DOHH2 (cell line): ENCODE measurements at regions not wholly inside any gene's neighbourhood (a gene's known extent, or its start where the extent isn't known, plus 50 kb on each side); places are given as distances from the start of the nearest gene placed in this dataset.

Experiments
- H3F3A ChIP-seq: fragments of 200-600 bp; sonication (generic), shearing (Covaris generic); 2 replicates; pipeline ENCODE4 v1.6.0; 2016; ENCODE audit warnings: antibody characterized with exemption, mild to moderate bottlenecking; ENCODE audit not compliant: control insufficient read depth, insufficient read depth
- H3K27ac ChIP-seq: fragments of 200-600 bp; sonication (generic); 2 replicates; pipeline ENCODE4 v1.5.1; 2014; ENCODE audit warnings: low read depth, mild to moderate bottlenecking, low read length, moderate library complexity
- H3K27me3 ChIP-seq: fragments of 200-600 bp; sonication (generic); 2 replicates; pipeline ENCODE4 v1.6.1; 2014; ENCODE audit warnings: mild to moderate bottlenecking, low read length, mixed read lengths; ENCODE audit not compliant: control insufficient read depth
- H3K36me3 ChIP-seq: fragments of 200-600 bp; sonication (generic); 2 replicates; pipeline ENCODE4 v1.6.1; 2014; ENCODE audit warnings: mild to moderate bottlenecking, low read length, moderate library complexity, mixed read lengths; ENCODE audit not compliant: control insufficient read depth
- H3K4me1 ChIP-seq: fragments of 200-600 bp; sonication (generic); 2 replicates; pipeline ENCODE4 v1.6.1; 2014; ENCODE audit warnings: mild to moderate bottlenecking, low read length, mixed read lengths; ENCODE audit not compliant: control insufficient read depth
- H3K4me2 ChIP-seq: fragments of 200-600 bp; sonication (generic); 2 replicates; pipeline ENCODE4 v1.6.0; 2014; ENCODE audit warnings: mild to moderate bottlenecking, low read length, moderate library complexity
- H3K4me3 ChIP-seq: fragments of 200-600 bp; sonication (generic); 2 replicates; pipeline ENCODE4 v1.5.1; 2014; ENCODE audit warnings: mild to moderate bottlenecking, low read length, mixed read lengths
- H3K79me2 ChIP-seq: fragments of 200-600 bp; sonication (generic); 2 replicates; pipeline ENCODE4 v1.6.1; 2014; ENCODE audit warnings: mild to moderate bottlenecking, low read length, mixed read lengths; ENCODE audit not compliant: control insufficient read depth
- H3K9me2 ChIP-seq: fragments of 200-600 bp; sonication (generic); replicated peaks from 2 replicates; pipeline ENCODE4 v1.6.1; 2014; ENCODE audit warnings: mild to moderate bottlenecking, low read length, mixed read lengths; ENCODE audit not compliant: control insufficient read depth
- H3K9me3 ChIP-seq: fragments of 200-600 bp; sonication (generic); 2 replicates; pipeline ENCODE4 v1.6.1; 2014; ENCODE audit warnings: antibody characterized with exemption, low read length, mixed read lengths; ENCODE audit not compliant: control insufficient read depth, insufficient read depth
- H4K20me1 ChIP-seq: fragments of 200-600 bp; sonication (generic); 2 replicates; pipeline ENCODE4 v1.6.0; 2014; ENCODE audit warnings: low read depth, mild to moderate bottlenecking, antibody characterized with exemption, low read length, moderate library complexity; ENCODE audit not compliant: control insufficient read depth, insufficient read depth
- EZH2phosphoT487 ChIP-seq: fragments of 200-600 bp; sonication (generic); IDR thresholded peaks from 2 replicates; pipeline ENCODE4 v1.6.1; 2017; ENCODE audit warnings: borderline replicate concordance, mild to moderate bottlenecking, antibody characterized with exemption, low read length, moderate library complexity, mixed read lengths
- TF ChIP-seq, protein P1 (sequence below): fragments of 200-600 bp; sonication (generic); IDR thresholded peaks from one replicate; pipeline ENCODE4 v1.5.1; 2014; ENCODE audit warnings: antibody characterized with exemption, mild to moderate bottlenecking, low read depth, low read length; ENCODE audit not compliant: poor library complexity, severe bottlenecking

DNA sequence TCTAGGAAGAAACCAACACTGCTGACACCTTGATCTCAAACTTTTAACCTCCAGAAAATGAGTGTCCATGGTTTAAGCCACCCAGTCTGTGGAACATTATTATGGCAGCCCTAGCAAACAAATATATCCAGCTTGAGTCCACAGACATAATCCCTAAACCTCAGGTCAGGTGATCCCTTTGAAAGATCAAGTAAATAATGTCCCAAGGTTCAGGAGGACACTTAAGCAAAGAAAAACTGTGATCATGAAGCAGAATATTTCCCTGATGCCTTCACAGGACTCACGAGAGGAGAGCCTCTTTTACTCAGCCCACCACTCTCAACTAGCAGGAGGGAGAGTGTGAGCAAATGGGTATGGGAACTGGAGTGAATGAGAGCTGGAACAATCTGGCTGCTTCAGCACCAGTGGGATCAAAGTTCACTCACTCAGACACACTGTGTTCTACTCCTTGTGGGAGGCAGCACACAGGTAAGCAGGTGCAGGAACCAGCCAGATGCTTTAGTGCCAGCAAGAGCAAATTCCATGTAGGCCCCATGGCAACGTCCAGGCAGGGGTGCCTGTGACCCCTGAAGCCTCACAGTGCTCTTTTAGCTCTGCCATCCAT is 608.4 kb downstream of the RAB28 start:
- no peaks in the 10 kb centered on the region for H3K79me2 ChIP-seq
- H3K27ac ChIP-seq, result no peak overlapping the region
- no peaks in the 10 kb centered on the region for H3K9me3 ChIP-seq
- TF ChIP-seq, protein P1, sequence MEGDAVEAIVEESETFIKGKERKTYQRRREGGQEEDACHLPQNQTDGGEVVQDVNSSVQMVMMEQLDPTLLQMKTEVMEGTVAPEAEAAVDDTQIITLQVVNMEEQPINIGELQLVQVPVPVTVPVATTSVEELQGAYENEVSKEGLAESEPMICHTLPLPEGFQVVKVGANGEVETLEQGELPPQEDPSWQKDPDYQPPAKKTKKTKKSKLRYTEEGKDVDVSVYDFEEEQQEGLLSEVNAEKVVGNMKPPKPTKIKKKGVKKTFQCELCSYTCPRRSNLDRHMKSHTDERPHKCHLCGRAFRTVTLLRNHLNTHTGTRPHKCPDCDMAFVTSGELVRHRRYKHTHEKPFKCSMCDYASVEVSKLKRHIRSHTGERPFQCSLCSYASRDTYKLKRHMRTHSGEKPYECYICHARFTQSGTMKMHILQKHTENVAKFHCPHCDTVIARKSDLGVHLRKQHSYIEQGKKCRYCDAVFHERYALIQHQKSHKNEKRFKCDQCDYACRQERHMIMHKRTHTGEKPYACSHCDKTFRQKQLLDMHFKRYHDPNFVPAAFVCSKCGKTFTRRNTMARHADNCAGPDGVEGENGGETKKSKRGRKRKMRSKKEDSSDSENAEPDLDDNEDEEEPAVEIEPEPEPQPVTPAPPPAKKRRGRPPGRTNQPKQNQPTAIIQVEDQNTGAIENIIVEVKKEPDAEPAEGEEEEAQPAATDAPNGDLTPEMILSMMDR, result no peak
- TF ChIP-seq EZH2phosphoT487, result no peak
- H3K4me3 ChIP-seq, result no peak overlapping the region
- no peaks in the 10 kb centered on the region for H3K27me3 ChIP-seq
- H4K20me1 ChIP-seq, result no peaks in the 10 kb centered on the region
- H3K36me3 ChIP-seq, result no peaks in the 10 kb centered on the region
- H3F3A ChIP-seq, result no peaks in the 10 kb centered on the region
- H3K9me2 ChIP-seq, result no peaks in the 10 kb centered on the region
- no peak overlapping the region for H3K4me2 ChIP-seq
- H3K4me1 ChIP-seq, result no peaks in the 10 kb centered on the region

DNA sequence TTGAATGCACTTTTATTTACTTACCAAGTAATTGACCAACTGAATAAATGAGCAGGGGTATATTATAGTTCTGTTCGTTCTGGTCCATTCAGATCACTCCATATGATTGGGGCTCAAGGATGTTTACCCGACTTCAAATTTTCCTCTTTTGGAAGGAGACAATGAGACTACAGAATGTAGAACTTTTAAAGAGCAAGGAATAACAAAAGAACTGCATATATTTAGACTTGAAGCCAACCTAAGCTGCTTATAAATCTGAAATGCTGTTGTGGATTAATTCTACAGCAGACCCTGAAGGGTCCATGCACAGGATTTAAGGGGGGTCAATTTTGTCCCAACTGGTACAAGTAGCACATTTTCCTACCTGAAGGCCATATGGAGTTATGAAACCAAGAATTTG is 610.8 kb downstream of the RAB28 start:
- H3K79me2 ChIP-seq, result no peaks in the 10 kb centered on the region
- H3K4me2 ChIP-seq, result no peak overlapping the region
- H3K4me3 ChIP-seq, result no peak overlapping the region
- H4K20me1 ChIP-seq, result no peaks in the 10 kb centered on the region
- TF ChIP-seq, protein P1, result no peak
- no peak for TF ChIP-seq EZH2phosphoT487
- no peaks in the 10 kb centered on the region for H3K36me3 ChIP-seq
- no peaks in the 10 kb centered on the region for H3K9me2 ChIP-seq
- H3K4me1 ChIP-seq, result no peaks in the 10 kb centered on the region
- no peaks in the 10 kb centered on the region for H3K27me3 ChIP-seq
- no peaks in the 10 kb centered on the region for H3K9me3 ChIP-seq
- H3F3A ChIP-seq, result no peaks in the 10 kb centered on the region
- H3K27ac ChIP-seq, result no peak overlapping the region

DNA sequence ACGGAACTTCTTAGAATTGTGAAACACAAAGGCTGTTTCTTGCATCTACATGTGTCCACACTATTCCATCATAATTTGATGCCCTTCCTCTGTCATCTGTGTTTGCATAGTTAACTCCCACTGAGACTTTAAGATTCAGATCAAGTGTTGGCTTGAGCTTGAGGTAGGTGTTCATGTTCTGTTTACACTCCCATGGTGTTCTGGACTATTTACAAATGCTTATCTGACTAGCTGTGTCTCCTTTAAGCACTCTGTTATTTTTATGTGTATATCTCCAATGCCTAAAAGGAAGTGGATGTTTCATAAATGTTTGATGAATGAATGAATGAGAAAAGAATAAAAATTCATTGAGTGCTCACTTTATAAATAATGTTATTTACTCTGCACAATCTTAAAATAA is 622.7 kb downstream of the RAB28 start:
- no peaks in the 10 kb centered on the region for H3K27me3 ChIP-seq
- no peaks in the 10 kb centered on the region for H3F3A ChIP-seq
- H3K36me3 ChIP-seq, result no peaks in the 10 kb centered on the region
- no peaks in the 10 kb centered on the region for H3K4me1 ChIP-seq
- no peak overlapping the region for H3K4me3 ChIP-seq
- H3K9me2 ChIP-seq, result no peaks in the 10 kb centered on the region
- TF ChIP-seq, protein P1, result no peak
- TF ChIP-seq EZH2phosphoT487, result no peak
- H3K27ac ChIP-seq, result no peak overlapping the region
- H3K4me2 ChIP-seq, result no peak overlapping the region
- H3K9me3 ChIP-seq, result no peaks in the 10 kb centered on the region
- no peaks in the 10 kb centered on the region for H3K79me2 ChIP-seq
- no peaks in the 10 kb centered on the region for H4K20me1 ChIP-seq
